CD4-positive, alpha-beta T cell (primary cell): ENCODE measurements at regions not wholly inside any gene's neighbourhood (a gene's known extent, or its start where the extent isn't known, plus 50 kb on each side); places are given as distances from the start of the nearest gene placed in this dataset.
"Not testable (repeated sequence)": the region's sequence is repeated elsewhere in the genome, so short reads cannot be mapped to it uniquely, and the experiment has no call there.

ENCODE experiments used
- ATAC-seq: fragments of 200-7000 bp; cut with Tn5 transposase; one replicate; pipeline ENCODE4 v1.10.0; 2022; ENCODE audit warnings: mild to moderate bottlenecking; ENCODE audit not compliant: poor library complexity
- CTCF ChIA-PET: fragments of 350-600 bp; sonication (Branson Sonifier 250); formaldehyde crosslinking; loops from one replicate; lab custom pipeline; 2021; ENCODE audit warnings: antibody characterized with exemption, inconsistent platforms; lab: Charles Lee
- POLR2A ChIA-PET: fragments of 350-600 bp; sonication (Branson Sonifier 250); formaldehyde crosslinking; loops from one replicate; lab custom pipeline; 2021; ENCODE audit warnings: antibody characterized with exemption, inconsistent platforms; lab: Charles Lee
- DNase-seq, 14 experiments: peaks; one replicate each; pipeline ENCODE4 v3.0.0-alpha.2; 2013 to 2020; ENCODE audit warnings: mixed read lengths in 2 of 14
- H3K27ac ChIP-seq, 2 donors: one replicate each; pipeline versions ENCODE4 v1.5.1 to v1.7.0; 2013; ENCODE audit warnings: low read length in 2 of 2, low read depth in 1 of 2, mild to moderate bottlenecking in 1 of 2
- H3K27me3 ChIP-seq, 2 experiments: 1 replicate in 1 of 2; 2 replicates in 1 of 2; pipeline versions ENCODE4 v1.6.1 to v1.7.0; 2013; ENCODE audit warnings: low read length in 2 of 2, control low read depth in 1 of 2, mild to moderate bottlenecking in 1 of 2, moderate library complexity in 1 of 2; ENCODE audit not compliant: insufficient read depth in 2 of 2, control insufficient read depth in 1 of 2
- H3K36me3 ChIP-seq: one replicate; pipeline ENCODE4 v1.6.1; 2013; ENCODE audit warnings: low read length, control low read depth; ENCODE audit not compliant: insufficient read depth
- H3K4me1 ChIP-seq: one replicate; pipeline ENCODE4 v1.6.1; 2013; ENCODE audit warnings: low read length, control low read depth; ENCODE audit not compliant: insufficient read depth
- H3K4me3 ChIP-seq: one replicate; pipeline ENCODE4 v1.5.1; 2013; ENCODE audit warnings: mild to moderate bottlenecking, low read length, moderate library complexity
- H3K9me3 ChIP-seq, 2 experiments: 1 replicate in 1 of 2; 2 replicates in 1 of 2; pipeline versions ENCODE4 v1.6.1 to v1.7.0; 2013; ENCODE audit warnings: low read length in 2 of 2, mild to moderate bottlenecking in 2 of 2, control low read depth in 1 of 2, moderate library complexity in 1 of 2; ENCODE audit not compliant: control insufficient read depth in 1 of 2, insufficient read depth in 1 of 2
- H3K27ac Mint-ChIP-seq: one replicate; pipeline ENCODE4 v1.8.0; 2020; ENCODE audit warnings: mixed read lengths
- H3K27me3 Mint-ChIP-seq: one replicate; pipeline ENCODE4 v1.8.0; 2021; ENCODE audit warnings: mixed read lengths
- H3K36me3 Mint-ChIP-seq: one replicate; pipeline ENCODE4 v1.8.0; 2021; ENCODE audit warnings: low read depth, mixed read lengths
- H3K4me1 Mint-ChIP-seq: one replicate; pipeline ENCODE4 v1.8.0; 2021; ENCODE audit warnings: low read depth, mixed read lengths
- H3K4me3 Mint-ChIP-seq: one replicate; pipeline ENCODE4 v1.8.0; 2020; ENCODE audit warnings: mild to moderate bottlenecking, mixed read lengths
- H3K9me3 Mint-ChIP-seq: one replicate; pipeline ENCODE4 v1.8.0; 2020; ENCODE audit warnings: mixed read lengths
- intact Hi-C, 2 experiments: fragments of 100-400 bp; cut with DNase I in 1 of 2; cut with micrococcal nuclease in 1 of 2; formaldehyde crosslinking; loops; one replicate each; pipeline versions ENCODE4 v1.15.1 to v1.9.0; 2023 to 2025; cut with DNase I, micrococcal nuclease
- TF ChIP-seq, protein P1 (sequence below): fragments of 200-600 bp; IDR thresholded peaks from one replicate; pipeline ENCODE4 v1.8.0; 2022; ENCODE audit warnings: antibody characterized with exemption, mild to moderate bottlenecking

DNA sequence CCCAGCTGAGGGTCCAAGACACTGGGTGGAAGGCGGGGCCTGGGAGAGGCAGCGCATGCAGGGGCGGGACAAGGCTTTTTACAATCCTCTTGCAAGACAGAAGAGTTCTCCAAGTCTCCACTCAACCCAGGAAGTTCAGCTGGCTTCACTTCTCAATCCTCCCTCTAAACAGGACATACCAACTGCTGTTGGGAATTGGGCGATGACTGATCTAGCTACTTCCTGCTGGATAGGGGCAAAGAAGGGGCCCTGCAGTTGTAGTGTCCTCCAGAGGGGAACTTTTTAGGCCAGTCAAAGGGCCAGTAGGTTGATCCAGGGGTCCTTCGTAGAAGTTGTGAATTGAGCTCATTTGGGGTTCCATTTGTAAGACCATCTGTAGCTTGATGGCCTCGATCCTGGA is 94.6 kb upstream of the TERB2 start:
- H3K4me3 Mint-ChIP-seq = no peak overlapping the region
- peaks cover 6% of the 10 kb centered on the region for H3K27me3 Mint-ChIP-seq
- H3K4me1 Mint-ChIP-seq = no peaks in the 10 kb centered on the region
- TF ChIP-seq, protein P1, sequence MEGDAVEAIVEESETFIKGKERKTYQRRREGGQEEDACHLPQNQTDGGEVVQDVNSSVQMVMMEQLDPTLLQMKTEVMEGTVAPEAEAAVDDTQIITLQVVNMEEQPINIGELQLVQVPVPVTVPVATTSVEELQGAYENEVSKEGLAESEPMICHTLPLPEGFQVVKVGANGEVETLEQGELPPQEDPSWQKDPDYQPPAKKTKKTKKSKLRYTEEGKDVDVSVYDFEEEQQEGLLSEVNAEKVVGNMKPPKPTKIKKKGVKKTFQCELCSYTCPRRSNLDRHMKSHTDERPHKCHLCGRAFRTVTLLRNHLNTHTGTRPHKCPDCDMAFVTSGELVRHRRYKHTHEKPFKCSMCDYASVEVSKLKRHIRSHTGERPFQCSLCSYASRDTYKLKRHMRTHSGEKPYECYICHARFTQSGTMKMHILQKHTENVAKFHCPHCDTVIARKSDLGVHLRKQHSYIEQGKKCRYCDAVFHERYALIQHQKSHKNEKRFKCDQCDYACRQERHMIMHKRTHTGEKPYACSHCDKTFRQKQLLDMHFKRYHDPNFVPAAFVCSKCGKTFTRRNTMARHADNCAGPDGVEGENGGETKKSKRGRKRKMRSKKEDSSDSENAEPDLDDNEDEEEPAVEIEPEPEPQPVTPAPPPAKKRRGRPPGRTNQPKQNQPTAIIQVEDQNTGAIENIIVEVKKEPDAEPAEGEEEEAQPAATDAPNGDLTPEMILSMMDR = no peak
- POLR2A ChIA-PET = no interaction called here
- no peak overlapping the region for H3K27ac ChIP-seq
- no peaks in the 10 kb centered on the region for H3K27me3 ChIP-seq
- no peaks in the 10 kb centered on the region for H3K36me3 ChIP-seq
- no peaks in the 10 kb centered on the region for H3K4me1 ChIP-seq
- CTCF ChIA-PET = no interaction called here
- H3K4me3 ChIP-seq = no peak overlapping the region
- intact Hi-C loops = loop anchor here in 1 of 2 experiments (1.0 kb wide), 1 partner anchor 165 kb away; no protein-coding TSS in a partner anchor
- H3K36me3 Mint-ChIP-seq = no peaks in the 10 kb centered on the region
- peaks cover 0 to 10% of the 10 kb centered on the region in 2 experiments for H3K9me3 ChIP-seq
- H3K9me3 Mint-ChIP-seq = no peaks in the 10 kb centered on the region
- DNase-seq = no peak
- H3K27ac Mint-ChIP-seq = no peak overlapping the region
- no peak for ATAC-seq

DNA sequence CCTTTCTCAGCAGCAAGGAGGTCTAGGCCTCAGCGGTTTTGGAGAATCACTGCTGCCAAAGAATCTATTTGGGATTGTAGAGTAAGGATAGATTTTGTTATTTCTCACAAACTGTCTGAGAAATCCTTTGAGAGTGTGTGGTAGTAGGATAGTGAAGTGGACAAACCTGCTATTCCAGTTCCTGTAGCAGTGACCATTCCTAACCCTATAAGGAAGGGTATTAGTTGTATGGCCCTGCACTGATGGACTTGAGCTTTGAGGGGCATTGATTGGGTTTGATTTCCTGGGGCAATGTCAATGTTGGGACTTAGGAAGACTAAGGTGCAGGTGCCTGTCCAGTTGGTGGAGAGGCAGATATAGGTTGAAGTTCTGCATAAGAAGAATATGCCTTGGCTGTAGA is 93.6 kb upstream of the TERB2 start:
- H3K9me3 Mint-ChIP-seq, H3K4me3 Mint-ChIP-seq, H3K36me3 Mint-ChIP-seq, H3K36me3 ChIP-seq, H3K4me1 Mint-ChIP-seq, H3K27ac Mint-ChIP-seq, intact Hi-C loops, H3K27me3 ChIP-seq, ATAC-seq, H3K27ac ChIP-seq, H3K4me1 ChIP-seq, DNase-seq, POLR2A ChIA-PET, H3K4me3 ChIP-seq: not testable (repeated sequence)
- CTCF ChIA-PET = interaction anchor here (1.3 kb wide), 1 partner anchor 10 kb away, joined by 3 read pairs; no protein-coding TSS in a partner anchor
- H3K27me3 Mint-ChIP-seq = peaks cover 10% of the 10 kb centered on the region
- peaks cover 0 to 10% of the 10 kb centered on the region in 2 experiments for H3K9me3 ChIP-seq

DNA sequence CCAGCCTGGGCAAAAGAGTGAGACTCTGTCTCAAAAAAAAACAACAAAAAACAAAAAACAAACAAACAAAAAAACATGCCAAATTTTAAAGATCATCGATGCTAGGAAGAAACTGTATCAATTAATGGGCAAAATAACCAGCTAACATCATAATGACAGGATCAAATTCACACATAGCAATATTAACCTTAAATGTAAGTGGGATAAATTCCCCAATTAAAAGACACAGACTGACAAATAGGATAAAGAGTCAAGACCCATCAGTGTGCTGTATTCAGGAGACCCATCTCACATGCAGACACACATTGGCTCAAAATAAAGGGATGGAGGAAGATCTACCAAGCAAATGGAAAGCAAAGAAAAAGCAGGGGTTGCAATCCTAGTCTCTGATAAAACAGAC is 88.4 kb upstream of the TERB2 start:
- H3K9me3 Mint-ChIP-seq, H3K4me3 ChIP-seq, ATAC-seq, H3K4me3 Mint-ChIP-seq, H3K36me3 ChIP-seq, POLR2A ChIA-PET, H3K4me1 Mint-ChIP-seq, H3K9me3 ChIP-seq, DNase-seq, H3K4me1 ChIP-seq, H3K36me3 Mint-ChIP-seq, CTCF ChIA-PET, H3K27ac Mint-ChIP-seq, H3K27ac ChIP-seq, H3K27me3 ChIP-seq, intact Hi-C loops: not testable (repeated sequence)
- H3K27me3 Mint-ChIP-seq = peaks cover 18% of the 10 kb centered on the region

DNA sequence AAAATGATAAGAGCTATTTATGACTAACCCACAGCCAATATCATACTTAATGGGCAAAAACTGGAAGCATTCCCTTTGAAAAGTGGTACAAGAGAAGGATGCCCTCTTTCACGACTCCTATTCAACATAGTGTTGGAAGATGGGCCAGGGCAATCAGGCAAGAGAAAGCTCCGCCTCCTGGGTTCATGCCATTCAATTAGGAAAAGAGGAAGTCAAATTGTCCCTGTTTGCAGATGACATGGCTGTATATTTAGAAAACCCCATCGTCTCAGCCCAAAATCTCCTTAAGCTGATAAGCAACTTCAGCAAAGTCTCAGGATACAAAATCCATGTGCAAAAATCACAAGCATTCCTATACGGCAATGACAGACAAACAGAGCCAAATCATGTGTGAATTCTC is 86.4 kb upstream of the TERB2 start:
- H3K36me3 Mint-ChIP-seq, H3K4me1 ChIP-seq, H3K27ac ChIP-seq, H3K36me3 ChIP-seq, H3K4me3 ChIP-seq, DNase-seq, H3K4me1 Mint-ChIP-seq, H3K4me3 Mint-ChIP-seq, ATAC-seq, H3K9me3 ChIP-seq, CTCF ChIA-PET, POLR2A ChIA-PET, intact Hi-C loops, H3K27ac Mint-ChIP-seq, H3K27me3 ChIP-seq: not testable (repeated sequence)
- peaks cover 18% of the 10 kb centered on the region for H3K27me3 Mint-ChIP-seq
- H3K9me3 Mint-ChIP-seq = peaks cover 19% of the 10 kb centered on the region
